C4-2B (cell line): ENCODE measurements at regions not wholly inside any gene's neighbourhood (a gene's known extent, or its start where the extent isn't known, plus 50 kb on each side); places are given as distances from the start of the nearest gene placed in this dataset.

Experiments
- ZFX ChIP-seq: fragments of 450-650 bp; IDR thresholded peaks from 2 replicates; pipeline ENCODE4 v1.6.1; 2017
- TF ChIP-seq, protein P1 (sequence below): fragments of 450-650 bp; conservative IDR thresholded peaks from 2 replicates; pipeline ENCODE4 v1.5.1; 2017; ENCODE audit warnings: mild to moderate bottlenecking

DNA sequence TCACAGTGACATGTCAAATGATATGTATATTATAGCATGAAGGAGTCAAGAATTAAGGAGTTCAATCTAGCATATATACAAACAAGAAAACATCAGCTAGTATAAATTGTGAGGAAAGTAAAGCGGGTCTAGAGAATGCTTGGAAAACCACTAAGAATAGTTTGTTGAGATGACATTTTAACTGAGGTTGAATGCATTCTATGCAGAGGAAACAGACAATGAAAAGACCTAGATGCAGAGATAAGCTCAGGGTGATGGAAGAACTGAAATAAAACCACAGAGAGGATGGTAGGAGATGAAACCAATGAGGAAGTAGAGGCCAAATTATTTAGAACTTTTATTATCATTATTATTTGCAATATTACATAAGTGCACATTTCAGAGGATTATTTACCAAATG is 803.6 kb upstream of the FANCL start:
- TF ChIP-seq ZFX: no peak
- TF ChIP-seq, protein P1, sequence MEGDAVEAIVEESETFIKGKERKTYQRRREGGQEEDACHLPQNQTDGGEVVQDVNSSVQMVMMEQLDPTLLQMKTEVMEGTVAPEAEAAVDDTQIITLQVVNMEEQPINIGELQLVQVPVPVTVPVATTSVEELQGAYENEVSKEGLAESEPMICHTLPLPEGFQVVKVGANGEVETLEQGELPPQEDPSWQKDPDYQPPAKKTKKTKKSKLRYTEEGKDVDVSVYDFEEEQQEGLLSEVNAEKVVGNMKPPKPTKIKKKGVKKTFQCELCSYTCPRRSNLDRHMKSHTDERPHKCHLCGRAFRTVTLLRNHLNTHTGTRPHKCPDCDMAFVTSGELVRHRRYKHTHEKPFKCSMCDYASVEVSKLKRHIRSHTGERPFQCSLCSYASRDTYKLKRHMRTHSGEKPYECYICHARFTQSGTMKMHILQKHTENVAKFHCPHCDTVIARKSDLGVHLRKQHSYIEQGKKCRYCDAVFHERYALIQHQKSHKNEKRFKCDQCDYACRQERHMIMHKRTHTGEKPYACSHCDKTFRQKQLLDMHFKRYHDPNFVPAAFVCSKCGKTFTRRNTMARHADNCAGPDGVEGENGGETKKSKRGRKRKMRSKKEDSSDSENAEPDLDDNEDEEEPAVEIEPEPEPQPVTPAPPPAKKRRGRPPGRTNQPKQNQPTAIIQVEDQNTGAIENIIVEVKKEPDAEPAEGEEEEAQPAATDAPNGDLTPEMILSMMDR: no peak
